GM12892 (cell line): ENCODE measurements at regions not wholly inside any gene's neighbourhood (a gene's known extent, or its start where the extent isn't known, plus 50 kb on each side); places are given as distances from the start of the nearest gene placed in this dataset.

Experiments used
- DNase-seq: peaks from one replicate; pipeline ENCODE4 v3.0.0; 2011; ENCODE audit not compliant: insufficient read length
- FAIRE-seq: peaks from 2 replicates; lab custom pipeline; 2011; peaks lifted over from hg19 to GRCh38; lab: Jason Lieb, UNC
- POLR2A ChIP-seq: IDR thresholded peaks from 2 replicates; pipeline ENCODE4 v1.6.1; 2011; ENCODE audit warnings: low read depth, low read length, control low read depth
- POLR2AphosphoS5 ChIP-seq: IDR thresholded peaks from 2 replicates; pipeline ENCODE4 v1.6.1; 2011; ENCODE audit warnings: low read depth, low read length, control low read depth
- TAF1 ChIP-seq: IDR thresholded peaks from 2 replicates; pipeline ENCODE4 v1.6.1; 2011; ENCODE audit warnings: low read depth, mild to moderate bottlenecking, control low read depth, low read length, borderline replicate concordance

DNA sequence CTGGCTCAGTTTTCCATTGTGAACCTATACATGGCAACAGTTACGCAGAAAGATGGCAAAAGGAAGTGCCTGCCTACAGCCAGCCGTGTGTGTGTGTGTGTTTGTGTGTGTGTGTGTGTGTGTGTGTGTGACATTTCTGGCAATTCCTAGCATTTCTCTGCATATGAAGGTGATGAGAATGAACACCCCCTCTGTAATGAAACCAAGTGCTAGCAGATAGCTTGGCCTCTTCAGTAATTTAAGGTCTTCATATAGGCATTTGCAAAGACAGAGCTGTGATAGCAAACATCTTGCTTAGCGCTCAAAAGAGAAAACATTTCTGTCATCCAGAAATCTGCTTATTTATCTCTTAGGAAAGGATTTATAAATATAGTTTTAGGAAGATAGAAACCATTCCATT lies 389.1 kb downstream of the AACS start:
- no peak for DNase-seq
- no peak for TF ChIP-seq POLR2AphosphoS5
- no peak for FAIRE-seq

DNA sequence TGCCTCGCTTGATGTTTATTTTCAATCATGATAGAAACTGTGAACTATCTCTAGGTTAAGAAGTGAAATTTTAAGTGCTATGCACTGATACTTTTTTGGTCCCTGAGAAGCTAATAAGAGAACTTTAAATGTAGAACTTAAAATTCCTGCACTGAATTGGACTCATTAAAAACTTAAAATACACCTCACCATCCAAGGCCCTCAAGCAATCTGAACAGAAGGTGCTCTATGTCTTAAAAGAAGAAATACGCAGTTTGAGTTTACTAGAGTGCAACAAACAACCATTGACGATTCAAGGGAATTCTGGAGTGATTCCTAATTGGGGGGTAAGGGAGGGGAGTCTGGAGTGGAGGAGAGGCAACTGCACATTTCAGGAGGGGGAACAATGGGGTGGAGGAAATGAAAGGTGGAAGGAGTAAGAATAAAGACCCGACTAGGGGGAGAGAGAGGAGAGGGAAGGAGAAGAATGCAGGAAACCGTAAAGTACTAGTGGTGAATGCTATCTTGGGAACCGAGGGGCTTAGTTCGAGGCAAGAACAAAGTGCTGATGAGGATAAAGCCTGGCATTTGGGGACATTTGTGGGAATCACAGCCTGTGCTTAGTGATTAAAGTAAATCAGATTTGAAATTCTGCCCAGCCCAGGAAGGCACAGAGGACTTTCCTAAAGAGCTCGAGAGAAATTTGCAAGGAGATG lies 389.7 kb downstream of the AACS start:
- DNase-seq (no peak), FAIRE-seq (no peak)
- no peak for TF ChIP-seq POLR2A
- no peak for TF ChIP-seq TAF1
- TF ChIP-seq POLR2AphosphoS5: no peak

DNA sequence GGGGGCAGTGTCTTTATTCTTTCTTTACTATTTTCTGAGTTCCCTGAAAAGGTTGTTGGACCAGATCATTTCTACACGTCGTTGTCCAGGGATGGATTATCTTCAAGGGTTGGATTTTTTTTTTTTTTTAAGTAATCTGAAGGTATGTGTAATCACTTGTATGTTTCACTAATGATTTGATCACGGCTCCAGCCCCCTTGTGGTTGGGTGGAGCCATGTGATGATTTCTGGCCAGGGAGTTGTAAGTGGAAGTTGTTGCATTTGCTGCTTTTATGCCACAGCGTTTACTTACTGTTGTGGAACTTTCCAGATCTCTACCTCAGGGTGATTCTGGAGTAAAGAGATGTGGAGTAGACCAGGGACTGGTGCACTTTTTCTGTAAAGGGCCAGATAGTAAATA lies 390.3 kb downstream of the AACS start:
- TF ChIP-seq POLR2A (no peak), TAF1 (no peak), POLR2AphosphoS5 (no peak)
- no peak for DNase-seq
- no peak for FAIRE-seq

DNA sequence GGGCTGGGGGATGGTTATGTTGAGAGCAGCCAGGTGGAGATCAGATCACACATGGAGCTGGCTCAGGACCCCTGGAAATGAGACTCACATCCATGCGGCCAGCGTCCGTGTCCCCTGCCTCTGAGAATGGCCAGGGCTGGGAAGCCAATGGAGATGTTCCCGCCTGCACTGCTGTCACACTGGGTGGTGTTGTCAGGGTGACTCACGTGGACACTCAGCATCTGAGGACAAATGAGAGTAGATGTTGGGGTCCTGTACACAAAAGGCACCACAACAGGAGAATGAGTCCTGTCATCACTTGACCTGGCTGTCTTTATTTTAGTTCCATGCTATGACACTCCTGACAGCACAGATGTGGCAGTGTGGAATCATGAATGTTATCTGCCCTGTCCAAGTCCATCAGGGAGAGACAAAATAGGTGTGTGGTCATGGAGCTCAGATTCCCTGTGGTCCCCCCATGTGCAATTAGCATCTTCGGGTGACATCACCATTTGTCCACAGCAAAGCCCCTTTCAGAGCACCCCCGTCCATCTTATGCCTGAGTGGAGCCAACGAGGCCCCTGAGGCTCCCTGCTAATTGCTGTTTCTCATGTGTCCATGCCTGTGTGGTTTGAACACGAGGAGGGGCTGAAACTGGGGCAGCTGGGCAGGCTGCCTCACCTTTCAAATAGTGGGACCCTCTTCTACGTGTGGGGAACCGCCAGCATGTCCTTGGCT lies 393.5 kb downstream of the AACS start:
- DNase-seq (no peak), FAIRE-seq (no peak)
- TF ChIP-seq TAF1: no peak
- no peak for TF ChIP-seq POLR2AphosphoS5
- TF ChIP-seq POLR2A: no peak

DNA sequence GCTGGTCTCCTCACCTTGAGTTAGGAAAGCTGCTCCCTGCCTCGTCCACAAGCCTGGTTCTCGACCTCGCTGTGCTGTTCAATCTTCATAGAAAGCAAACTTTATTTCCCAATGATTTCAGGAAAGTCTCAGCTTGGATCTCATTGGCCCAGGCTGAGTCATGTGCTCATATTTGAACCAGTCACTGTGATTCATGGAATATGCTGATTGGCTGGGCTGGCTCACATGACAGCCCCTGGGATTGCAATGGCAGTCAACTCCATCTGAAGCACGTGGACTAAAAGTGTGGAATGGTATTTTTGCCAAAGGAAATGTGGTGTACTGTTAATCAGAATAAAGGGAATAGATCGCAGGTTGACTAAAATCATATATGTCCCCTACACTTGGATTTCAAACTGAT lies 396.6 kb downstream of the AACS start:
- DNase-seq: no peak
- FAIRE-seq: no peak
- no peak for TF ChIP-seq POLR2AphosphoS5
- no peak for TF ChIP-seq TAF1
- no peak for TF ChIP-seq POLR2A

DNA sequence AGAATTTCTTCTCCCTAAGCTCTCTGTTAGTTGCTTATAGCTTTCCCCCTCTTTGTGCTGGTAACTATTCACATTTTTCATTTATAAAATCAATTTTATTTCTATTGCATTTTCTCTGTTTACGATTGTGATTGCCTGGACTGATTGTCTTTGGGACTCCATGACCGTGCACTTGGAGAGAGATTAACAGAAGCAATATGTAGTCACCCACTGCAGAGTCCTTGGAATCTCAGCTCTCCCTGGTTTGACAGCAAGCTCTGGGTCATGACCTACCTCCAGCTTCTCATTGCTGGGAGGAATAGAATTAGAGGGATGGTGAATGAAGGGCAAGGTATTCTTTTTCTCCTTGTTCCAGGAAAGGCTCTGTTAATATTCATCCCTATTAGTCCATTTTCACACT lies 398.2 kb downstream of the AACS start:
- no peak for TF ChIP-seq POLR2AphosphoS5
- TF ChIP-seq TAF1: no peak
- no peak for TF ChIP-seq POLR2A
- FAIRE-seq (no peak), DNase-seq (no peak)

DNA sequence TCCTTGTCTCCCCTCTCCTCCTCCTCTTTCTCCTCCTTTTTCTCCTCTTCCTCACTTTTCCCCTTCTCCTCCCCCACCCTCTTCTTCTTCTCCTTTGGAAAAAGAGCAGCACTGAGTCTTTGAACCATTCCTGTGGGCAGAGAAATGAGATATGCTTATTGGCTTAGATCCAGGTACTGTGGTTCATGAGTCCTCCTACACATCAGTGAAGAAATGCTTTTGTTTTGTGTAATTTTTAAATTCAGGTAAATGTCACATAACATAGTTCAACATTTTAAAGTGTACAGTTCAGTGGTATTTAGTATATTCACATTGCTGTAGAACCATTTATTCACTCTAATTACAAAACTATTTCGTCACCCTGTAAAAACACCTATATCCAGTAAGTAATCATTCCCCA lies 402.1 kb downstream of the AACS start:
- DNase-seq (no peak), FAIRE-seq (no peak)
- no peak for TF ChIP-seq POLR2A
- no peak for TF ChIP-seq TAF1
- TF ChIP-seq POLR2AphosphoS5: no peak

DNA sequence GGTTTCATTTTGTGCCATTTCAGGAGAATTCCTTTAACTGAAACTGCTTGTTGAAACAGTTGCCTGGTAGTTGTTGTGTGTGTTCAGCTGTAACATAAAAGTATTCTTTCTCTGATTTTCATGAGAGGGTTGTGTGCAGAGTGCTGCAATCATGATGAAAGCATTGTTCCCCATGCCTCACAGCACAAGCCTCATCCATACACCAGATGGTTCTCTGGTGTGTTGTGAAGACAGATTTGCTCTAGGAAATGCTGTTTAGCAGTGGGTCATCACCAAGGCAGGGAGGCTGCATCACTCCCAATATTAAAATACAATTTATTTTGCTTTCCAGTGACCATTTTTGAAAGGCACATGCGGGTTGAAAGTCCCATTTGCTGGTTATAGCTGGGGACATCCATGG lies 404.4 kb downstream of the AACS start:
- FAIRE-seq: no peak
- no peak for TF ChIP-seq POLR2A
- DNase-seq: no peak

DNA sequence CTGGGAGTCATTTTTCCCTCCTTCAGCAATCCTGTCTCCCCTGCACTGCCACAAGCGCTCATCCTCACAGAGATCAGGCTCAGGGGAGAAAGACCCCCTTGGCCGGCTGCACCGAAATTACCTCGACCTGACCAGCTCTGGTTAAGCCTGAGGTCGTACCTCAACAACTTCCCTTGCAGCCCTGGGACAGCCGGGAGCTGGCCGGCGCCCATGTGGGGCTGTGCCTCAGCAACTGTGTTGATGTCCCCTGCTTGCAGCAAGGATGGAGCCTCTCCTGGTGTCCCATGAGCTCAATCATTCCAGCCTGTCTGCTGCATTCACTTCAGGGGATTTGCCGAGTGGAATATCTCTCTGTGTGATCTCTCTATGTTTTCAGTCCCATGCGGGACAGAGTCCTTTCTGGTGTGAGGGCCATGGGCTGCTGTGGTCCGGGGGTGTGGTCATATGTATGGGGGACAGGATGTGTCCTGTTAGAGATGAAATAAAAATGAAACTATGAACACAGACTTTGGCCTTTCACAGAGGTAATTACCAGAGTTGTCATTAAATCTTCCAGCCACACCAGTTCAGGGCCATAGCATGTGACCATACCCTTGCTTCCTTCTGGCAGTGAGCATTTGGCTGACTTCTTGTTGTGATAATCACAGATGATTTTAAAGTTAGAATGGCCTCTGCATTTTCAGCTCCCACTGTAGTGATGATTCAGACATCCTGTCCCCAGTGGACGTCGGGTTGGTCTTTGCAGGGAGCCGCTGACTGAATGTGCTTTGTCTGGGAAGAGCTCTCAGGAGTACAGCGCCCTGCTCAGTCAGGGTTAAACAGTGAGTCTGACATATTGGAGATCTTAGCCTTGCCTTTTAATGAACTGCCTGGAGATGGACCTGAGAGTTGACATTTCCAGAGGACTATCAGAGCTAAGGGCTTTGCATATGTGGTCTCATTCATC lies 405.9 kb downstream of the AACS start:
- DNase-seq: no peak
- FAIRE-seq: peak; percentile 82
- TF ChIP-seq POLR2A (no peak), POLR2AphosphoS5 (no peak)

DNA sequence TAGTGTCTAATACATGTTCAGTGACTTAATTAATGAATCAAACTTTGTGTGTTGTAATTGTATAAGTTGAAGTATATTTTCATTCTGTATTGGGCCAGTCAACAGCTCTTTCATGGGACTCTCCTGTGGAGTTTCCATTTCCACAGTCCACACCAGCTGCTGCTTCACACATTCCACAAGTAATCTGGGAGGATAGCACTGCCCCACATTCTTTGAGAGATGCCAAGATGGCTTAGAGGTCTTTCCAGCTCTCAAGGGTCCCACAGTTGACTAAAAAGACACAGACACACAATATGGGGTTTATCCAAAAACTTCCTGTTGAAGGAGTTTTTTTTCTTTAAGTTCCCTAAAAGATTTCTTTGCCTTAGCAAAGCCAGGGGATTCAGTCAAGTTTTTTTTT lies 408.3 kb downstream of the AACS start:
- FAIRE-seq (no peak), DNase-seq (no peak)
- TF ChIP-seq POLR2A (no peak), POLR2AphosphoS5 (no peak)

DNA sequence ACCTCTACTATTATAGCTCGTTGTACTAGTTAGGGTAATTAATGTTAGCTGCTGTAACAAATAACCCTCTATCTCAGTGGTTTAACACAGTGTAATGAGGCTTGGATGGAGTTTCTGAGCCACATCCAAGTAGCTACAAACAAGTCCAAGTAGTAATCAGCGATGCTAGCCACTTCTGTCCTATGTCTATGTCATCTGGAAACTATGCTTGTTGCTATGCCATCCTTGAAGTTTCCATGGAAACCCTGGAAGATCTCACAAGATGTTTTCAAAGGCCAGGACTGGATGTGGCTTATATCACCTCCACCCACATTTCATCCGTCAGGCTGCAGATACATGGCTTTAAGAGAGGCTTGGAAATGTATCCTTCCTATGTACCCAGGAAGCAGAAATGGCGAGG lies 422.1 kb downstream of the AACS start:
- no peak for FAIRE-seq
- TF ChIP-seq POLR2A: no peak
- no peak for TF ChIP-seq TAF1
- TF ChIP-seq POLR2AphosphoS5: no peak
- no peak for DNase-seq

DNA sequence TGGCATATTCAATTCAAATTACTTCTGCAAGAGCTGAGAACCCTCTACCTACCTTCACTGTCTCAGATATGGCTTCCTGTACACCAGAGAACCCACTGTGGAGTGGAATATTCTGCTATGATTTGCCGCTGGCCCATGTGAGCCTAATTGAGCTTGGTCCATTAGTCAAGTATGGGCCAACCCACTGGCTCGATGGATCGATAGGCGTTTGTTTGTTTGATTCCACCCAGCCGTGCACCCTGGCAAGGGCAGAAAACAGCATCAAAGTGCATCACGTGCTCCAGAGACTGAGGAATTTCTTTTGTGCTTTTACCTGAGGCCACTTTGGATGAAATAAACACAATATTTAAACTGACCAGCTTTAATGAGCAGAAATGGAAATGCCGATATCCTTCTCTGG lies 426.3 kb downstream of the AACS start:
- DNase-seq (no peak), FAIRE-seq (no peak)
- no peak for TF ChIP-seq POLR2AphosphoS5
- no peak for TF ChIP-seq TAF1
- TF ChIP-seq POLR2A: no peak
